IMR-90 (cell line): ENCODE measurements at regions not wholly inside any gene's neighbourhood (a gene's known extent, or its start where the extent isn't known, plus 50 kb on each side); places are given as distances from the start of the nearest gene placed in this dataset.
"Not testable (repeated sequence)": the region's sequence is repeated elsewhere in the genome, so short reads cannot be mapped to it uniquely, and the experiment has no call there.

Source experiments
- ATAC-seq: fragments of 200-7000 bp; cut with Tn5 transposase; 2 replicates; pipeline ENCODE4 v1.9.1; 2020; ENCODE audit warnings: low read depth, mild to moderate bottlenecking, moderate library complexity
- BruUV-seq: library from RNA; stranded (reverse); fragments of 400-500 nt; replicated peaks from 2 replicates; lab custom pipeline; 2021; lab: Mats Ljungman, UMichigan
- CTCF ChIA-PET: fragments of 300-600 bp; formaldehyde crosslinking; extraction: SDS; loops from one replicate; lab custom pipeline; 2021; ENCODE audit warnings: antibody characterized with exemption; lab: Yijun Ruan, JAX
- POLR2A ChIA-PET: fragments of 300-600 bp; sonication (Branson Sonifier 250); formaldehyde crosslinking; loops from one replicate; lab custom pipeline; 2022; ENCODE audit warnings: antibody characterized with exemption; ENCODE audit not compliant: unreplicated experiment; lab: Charles Lee
- DNase-seq: peaks from one replicate; pipeline ENCODE4 v3.0.0; 2013
- H2AFZ ChIP-seq: replicated peaks from 2 replicates; pipeline ENCODE3; 2013; ENCODE audit warnings: low read length, mild to moderate bottlenecking; ENCODE audit not compliant: poor library complexity
- H2AK5ac ChIP-seq: 2 replicates; pipeline ENCODE4 v1.6.1; 2013; ENCODE audit warnings: low read depth, low read length, inconsistent platforms
- H2AK9ac ChIP-seq: replicated peaks from 2 replicates; pipeline ENCODE3; 2013; ENCODE audit warnings: mild to moderate bottlenecking, low read depth, low read length, moderate library complexity; ENCODE audit not compliant: poor library complexity
- H2BK120ac ChIP-seq: 2 replicates; pipeline ENCODE4 v1.6.1; 2013; ENCODE audit warnings: low read depth, low read length, inconsistent platforms
- H2BK15ac ChIP-seq: 3 replicates; pipeline ENCODE4 v1.6.1; 2013; ENCODE audit warnings: low read depth, low read length, inconsistent platforms
- H2BK20ac ChIP-seq: 2 replicates; pipeline ENCODE4 v1.6.1; 2013; ENCODE audit warnings: low read depth, mild to moderate bottlenecking, inconsistent platforms, low read length, moderate library complexity
- H2BK5ac ChIP-seq: 2 replicates; pipeline ENCODE4 v1.6.1; 2013; ENCODE audit warnings: mild to moderate bottlenecking, low read depth, low read length, inconsistent platforms; ENCODE audit not compliant: poor library complexity, severe bottlenecking
- H3K14ac ChIP-seq: replicated peaks from 2 replicates; pipeline ENCODE4 v1.6.1; 2013; ENCODE audit warnings: low read depth, low read length, inconsistent platforms
- H3K18ac ChIP-seq: 2 replicates; pipeline ENCODE4 v1.6.1; 2013; ENCODE audit warnings: low read depth, low read length, control low read depth
- H3K23ac ChIP-seq: 2 replicates; pipeline ENCODE4 v1.6.1; 2013; ENCODE audit warnings: low read depth, low read length, inconsistent platforms
- H3K27ac ChIP-seq: 2 replicates; pipeline ENCODE4 v1.5.1; 2013; ENCODE audit warnings: mild to moderate bottlenecking, control low read depth, low read length; ENCODE audit not compliant: insufficient read depth
- H3K27me3 ChIP-seq: 2 replicates; pipeline ENCODE4 v1.6.1; 2013; ENCODE audit warnings: low read length; ENCODE audit not compliant: control insufficient read depth, insufficient read depth
- H3K36me3 ChIP-seq: 2 replicates; pipeline ENCODE4 v1.6.1; 2013; ENCODE audit warnings: low read length, mixed read lengths; ENCODE audit not compliant: control insufficient read depth, insufficient read depth
- H3K4ac ChIP-seq: 2 replicates; pipeline ENCODE4 v1.6.1; 2013; ENCODE audit warnings: low read depth, low read length, inconsistent platforms
- H3K4me1 ChIP-seq: 2 replicates; pipeline ENCODE4 v1.6.1; 2013; ENCODE audit warnings: low read length, mixed read lengths; ENCODE audit not compliant: control insufficient read depth, insufficient read depth
- H3K4me2 ChIP-seq: 2 replicates; pipeline ENCODE4 v1.6.1; 2013; ENCODE audit warnings: low read depth, mild to moderate bottlenecking, control low read depth, low read length, moderate library complexity
- H3K4me3 ChIP-seq: 2 replicates; pipeline ENCODE4 v1.5.1; 2013; ENCODE audit warnings: low read depth, mild to moderate bottlenecking, control low read depth, low read length, moderate library complexity; ENCODE audit not compliant: insufficient read depth
- H3K56ac ChIP-seq: 2 replicates; pipeline ENCODE4 v1.6.1; 2013; ENCODE audit warnings: low read length, inconsistent platforms; ENCODE audit not compliant: insufficient read depth; ENCODE audit errors: extremely low read depth
- H3K79me1 ChIP-seq, 2 experiments: 2 replicates each; pipeline ENCODE4 v1.6.1; 2013; ENCODE audit warnings: low read length in 2 of 2, inconsistent platforms in 1 of 2, low read depth in 1 of 2
- H3K9ac ChIP-seq: 2 replicates; pipeline ENCODE4 v1.6.1; 2013; ENCODE audit warnings: low read depth, low read length, control low read depth
- H3K9me1 ChIP-seq: 2 replicates; pipeline ENCODE4 v1.6.1; 2013; ENCODE audit warnings: low read length, inconsistent platforms; ENCODE audit not compliant: insufficient read depth
- H3K9me3 ChIP-seq: 2 replicates; pipeline ENCODE4 v1.6.1; 2013; ENCODE audit warnings: low read length; ENCODE audit not compliant: control insufficient read depth, insufficient read depth
- H4K20me1 ChIP-seq: 2 replicates; pipeline ENCODE4 v1.6.1; 2013; ENCODE audit warnings: low read length, inconsistent platforms; ENCODE audit not compliant: insufficient read depth
- H4K5ac ChIP-seq: 2 replicates; pipeline ENCODE4 v1.6.1; 2013; ENCODE audit warnings: mild to moderate bottlenecking, low read depth, low read length, control low read depth
- H4K8ac ChIP-seq, 2 experiments: 2 replicates each; pipeline ENCODE4 v1.6.1; 2013; ENCODE audit warnings: low read depth in 2 of 2, low read length in 2 of 2, control low read depth in 1 of 2, inconsistent platforms in 1 of 2
- H4K91ac ChIP-seq: 2 replicates; pipeline ENCODE4 v1.6.1; 2013; ENCODE audit warnings: low read depth, low read length, inconsistent platforms; ENCODE audit not compliant: insufficient read depth
- WGBS, 2 experiments: methylation state at CpG; one replicate each; pipeline versions ENCODE4 v1.1.5 to v1.1.7; 2013; ENCODE audit warnings: missing lambda C conversion rate in 2 of 2; ENCODE audit not compliant: insufficient read length in 1 of 2; ENCODE audit errors: extremely low coverage in 2 of 2; 5-methylcytosine and 5-hydroxymethylcytosine counted together
- dilution Hi-C: fragments of 300-500 bp; cut with HindIII; formaldehyde crosslinking; loops from one replicate; pipeline ENCODE4 v1.14.3; 2018; ENCODE audit warnings: low sequenced_read_pairs; ENCODE audit not compliant: unreplicated experiment
- in situ Hi-C: fragments of 300-500 bp; cut with MboI; formaldehyde crosslinking; loops from 3 replicates; pipeline ENCODE4 v1.14.3; 2019; ENCODE audit warnings: low sequenced_read_pairs, inconsistent platforms, mixed read lengths
- intact Hi-C: fragments of 100-400 bp; cut with micrococcal nuclease; formaldehyde crosslinking; loops from 2 replicates; pipeline ENCODE4 v1.10.0; 2022

GRCh38 chr6:58181557-58182065, 864.2 kb downstream of the PRIM2 start:
- H3K4me3 ChIP-seq, BruUV-seq, H2AK5ac ChIP-seq, H3K79me1 ChIP-seq, H2AFZ ChIP-seq, in situ Hi-C loops, H2BK120ac ChIP-seq, H3K4me1 ChIP-seq, H4K8ac ChIP-seq, H2BK15ac ChIP-seq, H3K9me3 ChIP-seq, H3K27me3 ChIP-seq, H3K4ac ChIP-seq, H3K18ac ChIP-seq, H3K36me3 ChIP-seq, H3K14ac ChIP-seq, intact Hi-C loops, H3K27ac ChIP-seq, POLR2A ChIA-PET, H4K20me1 ChIP-seq, H2BK20ac ChIP-seq, DNase-seq, H4K91ac ChIP-seq, H2AK9ac ChIP-seq, H2BK5ac ChIP-seq, H3K9me1 ChIP-seq, H3K4me2 ChIP-seq, CTCF ChIA-PET, H3K23ac ChIP-seq, ATAC-seq, dilution Hi-C loops, H4K5ac ChIP-seq, H3K9ac ChIP-seq, H3K56ac ChIP-seq: not testable (repeated sequence)
- WGBS, 2 experiments, result no CpG with 5 or more reads among the region's 2 CpGs

- H2BK120ac ChIP-seq, H2BK15ac ChIP-seq, H3K9me3 ChIP-seq, H3K79me1 ChIP-seq, H3K4ac ChIP-seq, dilution Hi-C loops, H3K27ac ChIP-seq, H3K9me1 ChIP-seq, H3K18ac ChIP-seq, intact Hi-C loops, ATAC-seq, H3K9ac ChIP-seq, H3K27me3 ChIP-seq, H2AK9ac ChIP-seq, H4K8ac ChIP-seq, H3K4me3 ChIP-seq, H3K14ac ChIP-seq, H3K4me2 ChIP-seq, BruUV-seq, H4K5ac ChIP-seq, H3K56ac ChIP-seq, H2AK5ac ChIP-seq, H4K91ac ChIP-seq, H4K20me1 ChIP-seq, H2AFZ ChIP-seq, CTCF ChIA-PET, H3K4me1 ChIP-seq, H2BK5ac ChIP-seq, in situ Hi-C loops, POLR2A ChIA-PET, H3K23ac ChIP-seq, DNase-seq, H2BK20ac ChIP-seq, H3K36me3 ChIP-seq: not testable (repeated sequence)
- WGBS, 2 experiments, result 82% methylated on average over 3 of the region's 4 CpGs; no CpG with 5 or more reads in 1 of the 2 experiments
Observed at GRCh38 chr6:58185300-58185699, 867.9 kb downstream of the PRIM2 start.
